Spleen (tissue), 11 donors: ENCODE measurements at regions not wholly inside any gene's neighbourhood (a gene's known extent, or its start where the extent isn't known, plus 50 kb on each side); places are given as distances from the start of the nearest gene placed in this dataset.

Experiments
- DNase-seq: peaks from one replicate; pipeline ENCODE4 v3.0.0-alpha.2; 2020
- H3K27ac ChIP-seq, 8 donors: fragments of 200-600 bp; sonication (generic) in 7 of 8; 1 replicate in 4 of 8; 2 replicates in 4 of 8; pipeline versions ENCODE4 v1.5.0 to v1.8.0; 2016 to 2021; ENCODE audit warnings: inconsistent platforms in 4 of 8, mild to moderate bottlenecking in 4 of 8, moderate library complexity in 1 of 8
- H3K27me3 ChIP-seq, 7 donors: fragments of 200-600 bp; sonication (generic) in 6 of 7; replicated peaks in 1 of 7; 1 replicate in 4 of 7; 2 replicates in 3 of 7; pipeline versions ENCODE4 v1.5.0 to v1.8.0; 2016 to 2021; ENCODE audit warnings: inconsistent platforms in 3 of 7, mild to moderate bottlenecking in 1 of 7
- H3K36me3 ChIP-seq, 6 donors: fragments of 200-600 bp; sonication (generic) in 5 of 6; 1 replicate in 4 of 6; 2 replicates in 2 of 6; pipeline versions ENCODE4 v1.5.0 to v1.8.0; 2016 to 2021; ENCODE audit warnings: inconsistent platforms in 2 of 6
- H3K4me1 ChIP-seq, 6 donors: fragments of 200-600 bp; sonication (generic) in 5 of 6; 1 replicate in 3 of 6; 2 replicates in 3 of 6; pipeline versions ENCODE4 v1.5.0 to v1.8.0; 2016 to 2021; ENCODE audit warnings: inconsistent platforms in 3 of 6
- H3K4me3 ChIP-seq, 8 donors: fragments of 200-600 bp; sonication (generic) in 7 of 8; 1 replicate in 4 of 8; 2 replicates in 4 of 8; pipeline versions ENCODE4 v1.5.0 to v1.8.0; 2016 to 2021; ENCODE audit warnings: inconsistent platforms in 4 of 8, mild to moderate bottlenecking in 4 of 8, moderate library complexity in 2 of 8
- H3K9me3 ChIP-seq, 8 donors: fragments of 200-600 bp; sonication (generic) in 7 of 8; 1 replicate in 4 of 8; 2 replicates in 4 of 8; pipeline versions ENCODE4 v1.5.0 to v1.8.0; 2016 to 2021; ENCODE audit warnings: inconsistent platforms in 4 of 8
- POLR2A ChIP-seq, 3 donors: fragments of 450-650 bp; IDR thresholded peaks; one replicate each; pipeline ENCODE4 v1.5.1; 2017; ENCODE audit warnings: antibody characterized with exemption in 3 of 3, mild to moderate bottlenecking in 1 of 3
- POLR2AphosphoS5 ChIP-seq, 3 donors: sonication (generic); formaldehyde crosslinking; IDR thresholded peaks; one replicate each; pipeline ENCODE4 v1.5.1; 2017; ENCODE audit warnings: antibody characterized with exemption in 3 of 3
- WGBS, 5 donors: extraction: QIAGEN DNeasy Blood & Tissue Kit in 3 of 5; methylation state at CpG; one replicate each; pipeline versions ENCODE4 v1.1.5 to v1.1.7; 2013 to 2018; 5-methylcytosine and 5-hydroxymethylcytosine counted together
- intact Hi-C: fragments of 100-400 bp; cut with DNase I; formaldehyde crosslinking; loops from one replicate; pipeline ENCODE4 v1.15.0; 2023; ENCODE audit warnings: low total_unique reads
- TF ChIP-seq, protein P1 (sequence below), 11 experiments: fragments of 200-600 bp in 7 of 11; fragments of 450-650 bp in 4 of 11; sonication (generic) in 4 of 11; IDR thresholded peaks in 8 of 11; conservative IDR thresholded peaks in 3 of 11; 1 replicate in 7 of 11; 2 replicates in 4 of 11; pipeline versions ENCODE4 v1.4.0 to v1.8.0; 2016 to 2021; ENCODE audit warnings: antibody characterized with exemption in 11 of 11, inconsistent platforms in 4 of 11, mild to moderate bottlenecking in 1 of 11
- donor health status: healthy with polysubstance abuse.
- donor health status: DM: no; HTN: no; CAD: no; lungs with moderate emphysema.
- donor health status: DM: no; HTN: no; CAD: no.
- donor health status: Bipolar disorder and iron deficiency.
- donor health status: healthy.
- donor health status: DM: no; HTN: no; CAD: no.
- donor health status: DM: yes; HTN: yes; CAD: no.

DNA sequence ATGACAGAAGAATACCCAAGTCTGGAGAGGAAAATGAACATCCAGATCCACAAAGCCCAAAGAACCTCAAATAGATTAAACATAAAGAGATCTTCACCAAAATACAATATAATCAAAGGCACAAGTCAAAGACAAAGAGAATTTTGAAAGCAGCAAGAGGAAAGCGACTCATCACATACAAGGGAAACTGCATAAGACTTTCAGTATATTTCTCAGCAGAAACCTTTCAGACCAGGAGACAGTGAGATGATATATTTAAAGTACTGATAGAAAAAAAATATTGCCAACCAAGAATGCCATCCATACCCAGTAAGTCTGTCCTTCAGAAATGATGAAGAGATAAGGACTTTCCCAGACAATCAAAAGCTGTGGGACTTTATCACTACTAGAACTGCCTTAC is 81.5 kb upstream of the GALNT17 start:
- TF ChIP-seq POLR2A (IDR thresholded peaks at IDR 0.05) (no peak), POLR2AphosphoS5 (IDR thresholded peaks at IDR 0.05) (no peak)
- TF ChIP-seq, protein P1, sequence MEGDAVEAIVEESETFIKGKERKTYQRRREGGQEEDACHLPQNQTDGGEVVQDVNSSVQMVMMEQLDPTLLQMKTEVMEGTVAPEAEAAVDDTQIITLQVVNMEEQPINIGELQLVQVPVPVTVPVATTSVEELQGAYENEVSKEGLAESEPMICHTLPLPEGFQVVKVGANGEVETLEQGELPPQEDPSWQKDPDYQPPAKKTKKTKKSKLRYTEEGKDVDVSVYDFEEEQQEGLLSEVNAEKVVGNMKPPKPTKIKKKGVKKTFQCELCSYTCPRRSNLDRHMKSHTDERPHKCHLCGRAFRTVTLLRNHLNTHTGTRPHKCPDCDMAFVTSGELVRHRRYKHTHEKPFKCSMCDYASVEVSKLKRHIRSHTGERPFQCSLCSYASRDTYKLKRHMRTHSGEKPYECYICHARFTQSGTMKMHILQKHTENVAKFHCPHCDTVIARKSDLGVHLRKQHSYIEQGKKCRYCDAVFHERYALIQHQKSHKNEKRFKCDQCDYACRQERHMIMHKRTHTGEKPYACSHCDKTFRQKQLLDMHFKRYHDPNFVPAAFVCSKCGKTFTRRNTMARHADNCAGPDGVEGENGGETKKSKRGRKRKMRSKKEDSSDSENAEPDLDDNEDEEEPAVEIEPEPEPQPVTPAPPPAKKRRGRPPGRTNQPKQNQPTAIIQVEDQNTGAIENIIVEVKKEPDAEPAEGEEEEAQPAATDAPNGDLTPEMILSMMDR (IDR thresholded peaks at IDR 0.05 in 8 of 11, conservative IDR thresholded peaks at IDR 0.05 in 3 of 11) = no peak
- intact Hi-C loops = no loop called here
- no peak for DNase-seq
- no peak overlapping the region for H3K27ac ChIP-seq
- no peak overlapping the region for H3K4me3 ChIP-seq
- H3K9me3 ChIP-seq = peaks cover 6 to 74% (median 50%) of the 10 kb centered on the region in 8 donors
- H3K36me3 ChIP-seq = no peaks in the 10 kb centered on the region
- H3K4me1 ChIP-seq = peaks cover 0 to 7% (median 0%) of the 10 kb centered on the region in 6 donors
- H3K27me3 ChIP-seq = no peaks in the 10 kb centered on the region
- 77 to 90% (median 83%) methylated on average over 1 of the region's 1 CpG for WGBS, 5 donors

DNA sequence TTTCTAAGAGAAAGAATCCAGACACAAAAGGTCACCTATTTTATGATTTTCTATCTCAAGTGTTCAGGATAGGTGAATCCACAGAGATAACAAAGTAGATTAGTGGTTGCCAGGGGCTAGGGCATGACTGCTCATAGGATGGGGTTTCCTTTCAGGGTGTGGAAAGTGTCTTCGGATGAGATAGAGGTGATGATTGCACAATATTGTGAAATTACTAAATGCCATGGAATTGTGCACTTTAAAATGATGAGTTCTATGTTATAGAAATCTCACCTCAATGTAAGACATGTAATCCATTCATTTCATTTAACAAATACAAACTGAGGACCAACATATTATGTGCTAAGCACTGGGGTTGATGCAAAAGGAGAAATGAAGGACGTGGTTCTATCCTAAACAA is 76.4 kb upstream of the GALNT17 start:
- Histone ChIP-seq H3K9me3 (peaks cover 0 to 50% (median 28%) of the 10 kb centered on the region in 8 donors), H3K4me3 (no peak overlapping the region), H3K36me3 (no peaks in the 10 kb centered on the region), H3K27ac (no peak overlapping the region), H3K4me1 (no peaks in the 10 kb centered on the region), H3K27me3 (no peaks in the 10 kb centered on the region)
- no peak for DNase-seq
- 65 to 82% (median 71%) methylated on average over 2 of the region's 2 CpGs for WGBS, 5 donors
- intact Hi-C loops = no loop called here
- TF ChIP-seq POLR2AphosphoS5 (IDR thresholded peaks at IDR 0.05) (no peak), POLR2A (IDR thresholded peaks at IDR 0.05) (no peak)
- TF ChIP-seq, protein P1 (IDR thresholded peaks at IDR 0.05 in 8 of 11, conservative IDR thresholded peaks at IDR 0.05 in 3 of 11) = no peak

DNA sequence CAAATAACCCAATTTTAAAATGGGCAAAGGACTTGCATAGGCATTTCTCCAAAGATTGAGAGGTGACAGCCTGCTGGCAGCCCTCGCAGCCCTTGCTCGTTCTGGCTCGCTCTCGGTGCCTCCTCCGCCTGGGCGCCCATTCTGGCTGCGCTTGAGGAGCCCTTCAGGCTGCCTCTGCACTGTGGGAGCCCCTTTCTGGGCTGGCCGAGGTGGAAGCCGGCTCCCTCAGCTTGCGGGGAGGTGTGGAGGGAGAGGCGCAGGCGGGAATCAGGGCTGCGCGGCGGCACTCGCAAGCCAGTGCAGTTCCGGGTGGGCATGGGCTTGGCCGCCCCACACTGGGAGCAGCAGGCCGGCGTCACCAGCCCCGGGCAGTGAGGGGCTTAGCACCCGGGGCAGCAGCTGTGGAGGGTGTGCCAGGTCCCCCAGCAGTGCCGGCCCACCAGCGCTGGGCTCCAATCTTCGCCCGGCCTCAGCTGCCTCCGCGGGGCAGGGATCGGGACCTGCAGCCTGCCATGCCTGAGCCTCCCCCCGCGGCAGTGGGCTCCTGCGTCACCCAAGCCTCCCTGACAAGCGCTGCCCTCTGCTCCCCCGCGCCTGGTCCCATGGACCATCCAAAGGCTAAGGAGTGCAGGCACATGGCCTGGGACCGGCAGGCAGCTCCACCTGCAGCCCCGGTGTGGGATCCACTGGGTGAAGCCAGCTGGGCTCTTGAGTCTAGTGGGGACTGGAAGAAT is 54.0 kb upstream of the GALNT17 start:
- H3K4me1 ChIP-seq = no peaks in the 10 kb centered on the region
- no peak overlapping the region for H3K4me3 ChIP-seq
- WGBS, 5 donors = 86 to 97% (median 93%) methylated on average over 7 to 37 of the region's 37 CpGs
- intact Hi-C loops = no loop called here
- DNase-seq = no peak
- peaks cover 0 to 76% (median 62%) of the 10 kb centered on the region in 8 donors for H3K9me3 ChIP-seq
- no peak overlapping the region for H3K27ac ChIP-seq
- H3K27me3 ChIP-seq = no peaks in the 10 kb centered on the region
- no peaks in the 10 kb centered on the region for H3K36me3 ChIP-seq
- no peak for TF ChIP-seq POLR2A (IDR thresholded peaks at IDR 0.05)
- TF ChIP-seq POLR2AphosphoS5 (IDR thresholded peaks at IDR 0.05) = no peak
- TF ChIP-seq, protein P1 (IDR thresholded peaks at IDR 0.05 in 8 of 11, conservative IDR thresholded peaks at IDR 0.05 in 3 of 11) = no peak
